22Rv1 (cell line): ENCODE measurements at regions not wholly inside any gene's neighbourhood (a gene's known extent, or its start where the extent isn't known, plus 50 kb on each side); places are given as distances from the start of the nearest gene placed in this dataset.

Experiments
- ZFX ChIP-seq: fragments of 450-650 bp; IDR thresholded peaks from 2 replicates; pipeline ENCODE4 v1.6.1; 2017; ENCODE audit warnings: antibody characterized with exemption, borderline replicate concordance
- TF ChIP-seq, protein P1 (sequence below): fragments of 450-650 bp; IDR thresholded peaks from 2 replicates; pipeline ENCODE4 v1.5.1; 2017; ENCODE audit warnings: mild to moderate bottlenecking

GRCh38 chr4:18638031-18638430 is 616.5 kb upstream of the LCORL start:
- TF ChIP-seq, protein P1, sequence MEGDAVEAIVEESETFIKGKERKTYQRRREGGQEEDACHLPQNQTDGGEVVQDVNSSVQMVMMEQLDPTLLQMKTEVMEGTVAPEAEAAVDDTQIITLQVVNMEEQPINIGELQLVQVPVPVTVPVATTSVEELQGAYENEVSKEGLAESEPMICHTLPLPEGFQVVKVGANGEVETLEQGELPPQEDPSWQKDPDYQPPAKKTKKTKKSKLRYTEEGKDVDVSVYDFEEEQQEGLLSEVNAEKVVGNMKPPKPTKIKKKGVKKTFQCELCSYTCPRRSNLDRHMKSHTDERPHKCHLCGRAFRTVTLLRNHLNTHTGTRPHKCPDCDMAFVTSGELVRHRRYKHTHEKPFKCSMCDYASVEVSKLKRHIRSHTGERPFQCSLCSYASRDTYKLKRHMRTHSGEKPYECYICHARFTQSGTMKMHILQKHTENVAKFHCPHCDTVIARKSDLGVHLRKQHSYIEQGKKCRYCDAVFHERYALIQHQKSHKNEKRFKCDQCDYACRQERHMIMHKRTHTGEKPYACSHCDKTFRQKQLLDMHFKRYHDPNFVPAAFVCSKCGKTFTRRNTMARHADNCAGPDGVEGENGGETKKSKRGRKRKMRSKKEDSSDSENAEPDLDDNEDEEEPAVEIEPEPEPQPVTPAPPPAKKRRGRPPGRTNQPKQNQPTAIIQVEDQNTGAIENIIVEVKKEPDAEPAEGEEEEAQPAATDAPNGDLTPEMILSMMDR, result no peak
- TF ChIP-seq ZFX, result no peak
